NCI-H146 treated with DMSO at 0.1 percent for 48 hours (cell line): ENCODE measurements at regions not wholly inside any gene's neighbourhood (a gene's known extent, or its start where the extent isn't known, plus 50 kb on each side); places are given as distances from the start of the nearest gene placed in this dataset.
"Not testable (repeated sequence)": the region's sequence is repeated elsewhere in the genome, so short reads cannot be mapped to it uniquely, and the experiment has no call there.

Experiments
- DNase-seq: peaks from one replicate; lab custom pipeline; 2025; ENCODE audit not compliant: unreplicated experiment; lab: John Stamatoyannopoulos, UW

DNA sequence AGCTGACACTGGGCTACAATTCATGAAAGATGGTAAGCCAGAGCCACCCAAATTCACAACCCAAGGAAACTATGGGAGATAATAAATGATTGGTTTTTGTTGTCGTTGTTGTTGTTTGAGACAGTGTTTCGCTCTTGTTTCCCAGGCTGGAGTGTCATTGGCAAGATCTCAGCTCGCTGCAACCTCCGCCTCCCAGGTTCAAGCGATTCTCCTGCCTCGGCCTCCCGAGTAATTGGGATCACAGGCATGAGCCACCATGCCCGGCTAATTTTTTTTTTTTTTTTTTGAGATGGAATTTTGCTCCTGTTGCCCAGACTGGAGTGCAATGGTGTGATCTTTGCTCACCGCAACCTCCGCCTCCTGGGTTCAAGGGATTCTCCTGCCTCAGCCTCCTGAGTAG lies 65.9 kb upstream of the METTL9 start:
- DNase-seq, result not testable (repeated sequence)

DNA sequence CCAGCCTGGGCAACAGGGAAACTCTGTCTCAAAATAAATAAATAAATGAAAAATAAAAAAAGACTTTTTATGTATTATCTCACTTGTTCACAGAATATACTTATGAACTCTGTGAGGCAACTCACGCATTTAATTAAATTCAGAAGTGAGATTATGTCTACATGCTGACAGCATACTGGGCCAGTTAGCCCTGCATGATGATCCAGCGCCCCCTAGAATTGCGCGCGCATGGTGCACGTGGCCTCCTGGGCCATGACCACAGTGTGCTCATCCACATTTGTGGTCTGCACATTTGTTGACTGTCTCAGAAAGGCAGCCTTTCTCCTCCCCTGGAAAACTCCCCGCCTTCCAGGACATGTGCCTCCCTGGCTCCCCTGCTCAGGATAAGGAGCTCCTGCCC lies 64.8 kb upstream of the METTL9 start:
- DNase-seq, result not testable (repeated sequence)

DNA sequence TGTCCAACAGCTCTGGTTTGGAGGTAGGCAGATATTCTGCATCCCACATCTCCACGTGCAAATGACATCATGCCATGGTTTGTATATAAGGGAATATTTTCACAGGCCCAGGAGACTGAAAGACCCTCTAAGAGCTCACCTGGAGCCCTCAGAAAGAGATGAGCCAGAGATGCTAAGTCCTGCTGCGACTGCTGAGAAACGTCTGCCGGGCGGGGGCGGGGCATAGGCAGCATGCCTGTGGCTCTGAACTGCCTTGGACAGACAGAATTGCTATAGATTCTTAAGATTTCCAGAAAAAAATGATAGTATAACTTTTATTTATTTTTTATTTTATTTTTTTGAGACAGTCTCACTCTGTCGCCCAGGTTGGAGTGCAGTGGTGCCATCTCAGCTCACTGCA lies 64.2 kb upstream of the METTL9 start:
- DNase-seq, result not testable (repeated sequence)

DNA sequence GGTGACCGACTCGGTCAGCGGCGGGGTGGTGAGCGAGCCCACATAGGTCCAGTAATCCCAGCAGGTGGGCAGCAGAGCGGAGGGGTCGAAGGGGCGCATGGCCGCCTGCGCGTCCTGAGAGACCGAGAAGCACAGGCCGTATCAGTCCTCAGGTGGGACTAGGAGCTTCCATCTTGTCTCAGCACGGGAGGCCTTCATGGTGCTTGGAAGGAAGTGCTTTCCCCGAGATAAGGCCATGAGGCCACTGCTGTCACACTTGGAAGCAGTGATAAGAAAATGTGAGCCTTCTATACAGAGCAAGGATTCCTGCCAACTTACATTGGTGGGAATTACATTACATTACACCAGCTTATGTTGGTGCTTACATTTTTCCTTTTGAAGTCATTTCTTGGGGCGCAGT lies 62.6 kb upstream of the METTL9 start:
- not testable (repeated sequence) for DNase-seq

GRCh38 chr16:21537598-21537997 lies 61.8 kb upstream of the METTL9 start:
- not testable (repeated sequence) for DNase-seq

- DNase-seq, result not testable (repeated sequence)
These were observed 60.2 kb upstream of the METTL9 start for GRCh38 chr16:21539107-21539618.

DNA sequence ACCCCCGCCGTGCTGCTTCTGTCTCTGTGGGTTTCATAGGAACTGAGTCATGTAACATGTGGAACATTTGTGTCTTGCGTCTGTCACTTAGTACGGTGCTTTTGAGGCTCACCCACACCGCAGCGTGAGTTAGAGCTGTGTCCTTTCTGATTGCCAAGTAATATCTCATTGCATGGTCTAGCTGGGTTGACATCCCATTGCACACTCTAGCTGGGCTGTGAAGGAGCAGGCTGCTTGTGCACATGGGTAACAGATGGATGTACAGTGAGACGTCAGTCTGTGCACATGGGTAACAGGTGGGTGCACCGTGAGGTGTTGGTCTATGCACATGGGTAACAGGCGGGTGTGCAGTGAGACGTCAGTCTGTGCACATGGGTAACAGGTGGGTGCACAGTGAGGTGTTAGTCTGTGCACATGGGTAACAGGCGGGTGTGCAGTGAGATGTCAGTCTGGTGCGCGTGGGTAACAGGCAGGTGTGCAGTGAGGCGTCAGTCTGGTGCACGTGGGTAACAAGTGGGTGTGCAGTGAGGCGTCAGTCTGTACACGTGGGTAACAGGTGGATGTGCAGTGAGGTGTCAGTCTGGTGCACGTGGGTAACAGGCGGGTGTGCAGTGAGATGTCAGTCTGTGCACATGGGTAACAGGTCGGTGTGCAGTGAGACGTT lies 58.5 kb upstream of the METTL9 start:
- DNase-seq, result not testable (repeated sequence)

- DNase-seq, result not testable (repeated sequence)
These were observed 57.7 kb upstream of the METTL9 start for GRCh38 chr16:21541611-21542051.

- DNase-seq, result not testable (repeated sequence)
These were observed 57.3 kb upstream of the METTL9 start for GRCh38 chr16:21542075-21542474.

- DNase-seq, result not testable (repeated sequence)
These were observed 56.8 kb upstream of the METTL9 start for GRCh38 chr16:21542491-21543124.

DNA sequence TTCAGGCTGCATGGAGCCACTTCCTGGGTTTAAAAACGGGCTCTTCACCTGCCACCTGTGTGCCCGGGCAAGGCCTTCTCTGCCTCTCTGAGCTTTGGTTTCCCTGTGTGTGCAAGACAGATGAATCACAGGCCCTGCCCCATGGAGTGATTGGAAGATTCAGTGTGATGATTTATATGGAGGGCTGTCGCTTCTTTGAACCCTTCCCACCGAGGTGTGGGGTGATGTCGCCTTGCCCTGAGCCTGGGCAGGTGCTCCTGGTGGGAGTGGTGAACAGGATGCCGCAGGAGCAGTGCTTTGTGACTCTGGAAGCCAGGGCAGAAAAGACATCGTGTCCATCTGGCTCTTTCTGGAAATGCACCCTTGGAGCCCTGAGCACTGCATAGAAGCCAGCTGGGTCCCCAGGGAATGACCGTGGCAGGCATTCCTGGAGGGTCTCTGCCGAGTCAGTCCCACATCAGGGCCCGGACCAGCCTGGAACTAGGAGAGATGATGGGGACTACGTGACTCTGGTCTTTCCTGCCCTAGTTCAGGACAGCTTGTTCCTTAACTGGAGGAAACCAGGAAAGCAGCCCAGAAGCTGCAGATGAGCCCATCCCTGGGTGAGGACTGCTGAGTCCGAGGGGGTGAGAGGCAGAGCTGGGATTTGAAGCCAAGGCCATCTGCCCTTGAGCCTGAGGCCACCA lies 56.1 kb upstream of the METTL9 start:
- not testable (repeated sequence) for DNase-seq

- DNase-seq, result not testable (repeated sequence)
These were observed 53.6 kb upstream of the METTL9 start for GRCh38 chr16:21545664-21546326.

- DNase-seq, result not testable (repeated sequence)
These were observed 50.0 kb upstream of the METTL9 start for GRCh38 chr16:21549396-21549795.
